ENCODE measurements at regions not wholly inside any gene's neighbourhood (a gene's known extent, or its start where the extent isn't known, plus 50 kb on each side); places are given as distances from the start of the nearest gene placed in this dataset.

DNA sequence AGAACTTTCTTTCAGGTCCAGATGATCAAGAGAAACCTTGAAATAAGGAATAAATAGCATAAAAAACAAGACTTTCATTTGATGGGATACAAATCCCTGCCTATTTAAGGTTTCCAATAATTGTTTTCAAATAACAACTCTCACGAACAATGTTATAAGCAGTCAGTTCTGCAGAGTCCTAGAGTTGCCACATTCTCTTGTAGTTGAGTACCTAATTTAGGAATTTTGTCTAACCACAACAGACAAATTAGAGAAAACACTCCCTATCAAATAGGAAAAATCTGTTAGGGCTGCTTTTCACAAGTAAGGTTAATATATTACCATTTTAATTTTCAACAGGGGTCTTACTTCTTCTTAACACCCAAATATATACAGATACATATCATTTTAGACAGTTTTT is 130.1 kb upstream of the CDH20 start:
- H3K4me3 ChIP-seq = no peak overlapping the region
- H3K27ac ChIP-seq = no peak overlapping the region
- no peaks in the 10 kb centered on the region for H3K9me3 ChIP-seq
- POLR2A ChIA-PET = no interaction called here
- TF ChIP-seq HOXB5 (CRISPR knock-in tag; IDR thresholded peaks at IDR 0.05) = no peak
- TF ChIP-seq HDAC2 (IDR thresholded peaks at IDR 0.05) = no peak
- CTCF ChIA-PET = no interaction called here
- DNase-seq (ENCODE audit: low read depth in 1 of 2, low spot score in 1 of 2) = no peak
- no peaks in the 10 kb centered on the region for H3K4me1 ChIP-seq
- no peak overlapping the region for H3K4me2 ChIP-seq
- WGBS (ENCODE audit: missing lambda C conversion rate) = 16% methylated on average over 1 of the region's 1 CpG
- no peak for ATAC-seq
- FAIRE-seq = no peak

DNA sequence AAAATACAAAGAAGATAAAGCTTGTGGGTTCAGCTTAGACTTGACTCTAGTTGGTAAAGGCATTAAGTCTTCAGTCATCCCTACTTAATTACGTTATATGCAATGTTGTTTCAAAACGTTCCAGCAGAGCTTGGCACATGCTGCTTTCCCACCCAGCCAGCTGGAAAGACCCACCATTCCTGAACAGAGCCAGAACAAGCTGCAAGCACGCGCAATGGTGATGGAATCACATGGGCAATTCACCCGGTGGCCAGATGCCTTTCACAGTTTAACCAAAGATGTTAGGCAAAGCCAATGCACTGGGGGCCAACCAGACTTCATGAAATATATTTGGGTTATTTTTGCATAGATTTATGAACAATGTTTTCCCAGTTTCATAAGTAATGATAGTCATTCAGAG is 123.4 kb upstream of the CDH20 start:
- 3% methylated on average over 5 of the region's 5 CpGs for WGBS (ENCODE audit: missing lambda C conversion rate)
- no peak for FAIRE-seq
- DNase-seq (ENCODE audit: low read depth in 1 of 2, low spot score in 1 of 2) = no peak
- H3K9me3 ChIP-seq = no peaks in the 10 kb centered on the region
- H3K4me1 ChIP-seq = no peaks in the 10 kb centered on the region
- H3K4me3 ChIP-seq = no peak overlapping the region
- no peak overlapping the region for H3K4me2 ChIP-seq
- CTCF ChIA-PET = no interaction called here
- H3K27ac ChIP-seq = no peak overlapping the region
- TF ChIP-seq, protein P1, sequence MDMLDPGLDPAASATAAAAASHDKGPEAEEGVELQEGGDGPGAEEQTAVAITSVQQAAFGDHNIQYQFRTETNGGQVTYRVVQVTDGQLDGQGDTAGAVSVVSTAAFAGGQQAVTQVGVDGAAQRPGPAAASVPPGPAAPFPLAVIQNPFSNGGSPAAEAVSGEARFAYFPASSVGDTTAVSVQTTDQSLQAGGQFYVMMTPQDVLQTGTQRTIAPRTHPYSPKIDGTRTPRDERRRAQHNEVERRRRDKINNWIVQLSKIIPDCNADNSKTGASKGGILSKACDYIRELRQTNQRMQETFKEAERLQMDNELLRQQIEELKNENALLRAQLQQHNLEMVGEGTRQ (IDR thresholded peaks at IDR 0.05) = no peak
- TF ChIP-seq, protein P2, sequence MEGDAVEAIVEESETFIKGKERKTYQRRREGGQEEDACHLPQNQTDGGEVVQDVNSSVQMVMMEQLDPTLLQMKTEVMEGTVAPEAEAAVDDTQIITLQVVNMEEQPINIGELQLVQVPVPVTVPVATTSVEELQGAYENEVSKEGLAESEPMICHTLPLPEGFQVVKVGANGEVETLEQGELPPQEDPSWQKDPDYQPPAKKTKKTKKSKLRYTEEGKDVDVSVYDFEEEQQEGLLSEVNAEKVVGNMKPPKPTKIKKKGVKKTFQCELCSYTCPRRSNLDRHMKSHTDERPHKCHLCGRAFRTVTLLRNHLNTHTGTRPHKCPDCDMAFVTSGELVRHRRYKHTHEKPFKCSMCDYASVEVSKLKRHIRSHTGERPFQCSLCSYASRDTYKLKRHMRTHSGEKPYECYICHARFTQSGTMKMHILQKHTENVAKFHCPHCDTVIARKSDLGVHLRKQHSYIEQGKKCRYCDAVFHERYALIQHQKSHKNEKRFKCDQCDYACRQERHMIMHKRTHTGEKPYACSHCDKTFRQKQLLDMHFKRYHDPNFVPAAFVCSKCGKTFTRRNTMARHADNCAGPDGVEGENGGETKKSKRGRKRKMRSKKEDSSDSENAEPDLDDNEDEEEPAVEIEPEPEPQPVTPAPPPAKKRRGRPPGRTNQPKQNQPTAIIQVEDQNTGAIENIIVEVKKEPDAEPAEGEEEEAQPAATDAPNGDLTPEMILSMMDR (IDR thresholded peaks at IDR 0.05) = no peak
- TF ChIP-seq, protein P3, sequence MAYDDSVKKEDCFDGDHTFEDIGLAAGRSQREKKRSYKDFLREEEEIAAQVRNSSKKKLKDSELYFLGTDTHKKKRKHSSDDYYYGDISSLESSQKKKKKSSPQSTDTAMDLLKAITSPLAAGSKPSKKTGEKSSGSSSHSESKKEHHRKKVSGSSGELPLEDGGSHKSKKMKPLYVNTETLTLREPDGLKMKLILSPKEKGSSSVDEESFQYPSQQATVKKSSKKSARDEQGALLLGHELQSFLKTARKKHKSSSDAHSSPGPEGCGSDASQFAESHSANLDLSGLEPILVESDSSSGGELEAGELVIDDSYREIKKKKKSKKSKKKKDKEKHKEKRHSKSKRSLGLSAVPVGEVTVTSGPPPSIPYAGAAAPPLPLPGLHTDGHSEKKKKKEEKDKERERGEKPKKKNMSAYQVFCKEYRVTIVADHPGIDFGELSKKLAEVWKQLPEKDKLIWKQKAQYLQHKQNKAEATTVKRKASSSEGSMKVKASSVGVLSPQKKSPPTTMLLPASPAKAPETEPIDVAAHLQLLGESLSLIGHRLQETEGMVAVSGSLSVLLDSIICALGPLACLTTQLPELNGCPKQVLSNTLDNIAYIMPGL (CRISPR knock-in tag; IDR thresholded peaks at IDR 0.05; ENCODE audit: borderline replicate concordance) = no peak
- TF ChIP-seq, protein P4, sequence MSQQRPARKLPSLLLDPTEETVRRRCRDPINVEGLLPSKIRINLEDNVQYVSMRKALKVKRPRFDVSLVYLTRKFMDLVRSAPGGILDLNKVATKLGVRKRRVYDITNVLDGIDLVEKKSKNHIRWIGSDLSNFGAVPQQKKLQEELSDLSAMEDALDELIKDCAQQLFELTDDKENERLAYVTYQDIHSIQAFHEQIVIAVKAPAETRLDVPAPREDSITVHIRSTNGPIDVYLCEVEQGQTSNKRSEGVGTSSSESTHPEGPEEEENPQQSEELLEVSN (IDR thresholded peaks at IDR 0.05; ENCODE audit: borderline replicate concordance, low read depth) = no peak
- TF ChIP-seq RNF2 (IDR thresholded peaks at IDR 0.05; ENCODE audit: borderline replicate concordance, low read depth) = no peak
- TF ChIP-seq NFE2L2 (conservative IDR thresholded peaks at IDR 0.05; ENCODE audit: low read length) = no peak
- TF ChIP-seq HOXB5 (CRISPR knock-in tag; IDR thresholded peaks at IDR 0.05) = no peak
- no peak for TF ChIP-seq EP300 (IDR thresholded peaks at IDR 0.05)
- TF ChIP-seq MAZ (IDR thresholded peaks at IDR 0.05; ENCODE audit: borderline replicate concordance, low read depth, low read length) = no peak
- TF ChIP-seq, protein P5, sequence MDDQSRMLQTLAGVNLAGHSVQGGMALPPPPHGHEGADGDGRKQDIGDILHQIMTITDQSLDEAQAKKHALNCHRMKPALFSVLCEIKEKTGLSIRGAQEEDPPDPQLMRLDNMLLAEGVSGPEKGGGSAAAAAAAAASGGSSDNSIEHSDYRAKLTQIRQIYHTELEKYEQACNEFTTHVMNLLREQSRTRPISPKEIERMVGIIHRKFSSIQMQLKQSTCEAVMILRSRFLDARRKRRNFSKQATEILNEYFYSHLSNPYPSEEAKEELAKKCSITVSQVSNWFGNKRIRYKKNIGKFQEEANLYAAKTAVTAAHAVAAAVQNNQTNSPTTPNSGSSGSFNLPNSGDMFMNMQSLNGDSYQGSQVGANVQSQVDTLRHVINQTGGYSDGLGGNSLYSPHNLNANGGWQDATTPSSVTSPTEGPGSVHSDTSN (IDR thresholded peaks at IDR 0.05) = no peak
- TF ChIP-seq RARB (CRISPR knock-in tag; IDR thresholded peaks at IDR 0.05) = no peak
- TF ChIP-seq ZSCAN20 (CRISPR knock-in tag; IDR thresholded peaks at IDR 0.05) = no peak
- no peak for TF ChIP-seq RAD21 (conservative IDR thresholded peaks at IDR 0.05 in 1 of 2, IDR thresholded peaks at IDR 0.05 in 1 of 2)
- no peak for TF ChIP-seq ZNF302 (CRISPR knock-in tag; IDR thresholded peaks at IDR 0.05)
- TF ChIP-seq HDAC2 (IDR thresholded peaks at IDR 0.05) = no peak
- no peak for TF ChIP-seq BHLHE40 (IDR thresholded peaks at IDR 0.05; ENCODE audit: low read depth, low read length)
- no peak for TF ChIP-seq HOXB13 (CRISPR knock-in tag; IDR thresholded peaks at IDR 0.05; ENCODE audit: low read depth)
- TF ChIP-seq NPAS2 (CRISPR knock-in tag; IDR thresholded peaks at IDR 0.05; ENCODE audit: borderline replicate concordance) = no peak
- TF ChIP-seq CHD4 (IDR thresholded peaks at IDR 0.05; ENCODE audit: borderline replicate concordance) = no peak
- TF ChIP-seq CHD2 (IDR thresholded peaks at IDR 0.05; ENCODE audit: low read length, partially characterized antibody) = no peak
- POLR2A ChIA-PET = no interaction called here
- no peak for ATAC-seq
